ENCODE measurements at regions not wholly inside any gene's neighbourhood (a gene's known extent, or its start where the extent isn't known, plus 50 kb on each side); places are given as distances from the start of the nearest gene placed in this dataset.

GRCh38 chr14:26992403-26993115, 394.7 kb upstream of the NOVA1 start:
- TF ChIP-seq FOXM1 (IDR thresholded peaks at IDR 0.05; ENCODE audit: borderline replicate concordance, low read depth) (no peak), RAD21 (IDR thresholded peaks at IDR 0.05; ENCODE audit: low read depth) (no peak), ZBTB7A (IDR thresholded peaks at IDR 0.05; ENCODE audit: low read depth) (no peak), TAF1 (IDR thresholded peaks at IDR 0.05; ENCODE audit: low read depth) (no peak), YY1 (IDR thresholded peaks at IDR 0.05; ENCODE audit: low read depth) (no peak), USF1 (IDR thresholded peaks at IDR 0.05) (no peak), TCF12 (IDR thresholded peaks at IDR 0.05; ENCODE audit: low read depth) (no peak), CREB1 (IDR thresholded peaks at IDR 0.05; ENCODE audit: low read depth) (no peak), CEBPB (IDR thresholded peaks at IDR 0.05) (no peak)

GRCh38 chr14:26993556-26993955, 395.7 kb upstream of the NOVA1 start:
- TF ChIP-seq MAX (IDR thresholded peaks at IDR 0.05): no peak
- no peak for TF ChIP-seq REST (IDR thresholded peaks at IDR 0.05; ENCODE audit: low read depth)
- TF ChIP-seq USF1 (IDR thresholded peaks at IDR 0.05): no peak
- TF ChIP-seq TCF12 (IDR thresholded peaks at IDR 0.05; ENCODE audit: low read depth): no peak
- TF ChIP-seq EP300 (IDR thresholded peaks at IDR 0.05; ENCODE audit: borderline replicate concordance): no peak
- TF ChIP-seq TAF1 (IDR thresholded peaks at IDR 0.05; ENCODE audit: low read depth): no peak
- TF ChIP-seq EGR1 (IDR thresholded peaks at IDR 0.05): no peak
- no peak for TF ChIP-seq YY1 (IDR thresholded peaks at IDR 0.05; ENCODE audit: low read depth)
- TF ChIP-seq CREB1 (IDR thresholded peaks at IDR 0.05; ENCODE audit: low read depth): no peak
- no peak for TF ChIP-seq CEBPB (IDR thresholded peaks at IDR 0.05)
- no peak for TF ChIP-seq ZBTB7A (IDR thresholded peaks at IDR 0.05; ENCODE audit: low read depth)
- no peak for TF ChIP-seq RAD21 (IDR thresholded peaks at IDR 0.05; ENCODE audit: low read depth)
- no peak for TF ChIP-seq TEAD4 (IDR thresholded peaks at IDR 0.05)
- no peak for TF ChIP-seq FOXM1 (IDR thresholded peaks at IDR 0.05; ENCODE audit: borderline replicate concordance, low read depth)
- no peak for TF ChIP-seq NFIC (IDR thresholded peaks at IDR 0.05)

GRCh38 chr14:26995301-26995700, 397.5 kb upstream of the NOVA1 start:
- TF ChIP-seq ZBTB7A (IDR thresholded peaks at IDR 0.05; ENCODE audit: low read depth): no peak
- TF ChIP-seq CEBPB (IDR thresholded peaks at IDR 0.05): no peak
- no peak for TF ChIP-seq YY1 (IDR thresholded peaks at IDR 0.05; ENCODE audit: low read depth)
- no peak for TF ChIP-seq RAD21 (IDR thresholded peaks at IDR 0.05; ENCODE audit: low read depth)
- no peak for TF ChIP-seq CREB1 (IDR thresholded peaks at IDR 0.05; ENCODE audit: low read depth)
- TF ChIP-seq REST (IDR thresholded peaks at IDR 0.05; ENCODE audit: low read depth): no peak
- TF ChIP-seq MAX (IDR thresholded peaks at IDR 0.05): no peak
- no peak for TF ChIP-seq TEAD4 (IDR thresholded peaks at IDR 0.05)
- no peak for TF ChIP-seq FOXM1 (IDR thresholded peaks at IDR 0.05; ENCODE audit: borderline replicate concordance, low read depth)
- TF ChIP-seq EGR1 (IDR thresholded peaks at IDR 0.05): no peak
- TF ChIP-seq USF1 (IDR thresholded peaks at IDR 0.05): no peak
- TF ChIP-seq NFIC (IDR thresholded peaks at IDR 0.05): no peak
- TF ChIP-seq TCF12 (IDR thresholded peaks at IDR 0.05; ENCODE audit: low read depth): no peak
- no peak for TF ChIP-seq TAF1 (IDR thresholded peaks at IDR 0.05; ENCODE audit: low read depth)
- TF ChIP-seq EP300 (IDR thresholded peaks at IDR 0.05; ENCODE audit: borderline replicate concordance): no peak

GRCh38 chr14:26996246-26996645, 398.4 kb upstream of the NOVA1 start:
- no peak for TF ChIP-seq USF1 (IDR thresholded peaks at IDR 0.05)
- TF ChIP-seq MAX (IDR thresholded peaks at IDR 0.05): no peak
- no peak for TF ChIP-seq RAD21 (IDR thresholded peaks at IDR 0.05; ENCODE audit: low read depth)
- TF ChIP-seq TCF12 (IDR thresholded peaks at IDR 0.05; ENCODE audit: low read depth): no peak
- no peak for TF ChIP-seq CREB1 (IDR thresholded peaks at IDR 0.05; ENCODE audit: low read depth)
- no peak for TF ChIP-seq ZBTB7A (IDR thresholded peaks at IDR 0.05; ENCODE audit: low read depth)
- no peak for TF ChIP-seq YY1 (IDR thresholded peaks at IDR 0.05; ENCODE audit: low read depth)
- TF ChIP-seq TEAD4 (IDR thresholded peaks at IDR 0.05): no peak
- no peak for TF ChIP-seq EP300 (IDR thresholded peaks at IDR 0.05; ENCODE audit: borderline replicate concordance)
- no peak for TF ChIP-seq CEBPB (IDR thresholded peaks at IDR 0.05)
- no peak for TF ChIP-seq TAF1 (IDR thresholded peaks at IDR 0.05; ENCODE audit: low read depth)
- TF ChIP-seq FOXM1 (IDR thresholded peaks at IDR 0.05; ENCODE audit: borderline replicate concordance, low read depth): no peak
- no peak for TF ChIP-seq EGR1 (IDR thresholded peaks at IDR 0.05)
- TF ChIP-seq NFIC (IDR thresholded peaks at IDR 0.05): no peak
- TF ChIP-seq REST (IDR thresholded peaks at IDR 0.05; ENCODE audit: low read depth): no peak
